ENCODE measurements at regions not wholly inside any gene's neighbourhood (a gene's known extent, or its start where the extent isn't known, plus 50 kb on each side); places are given as distances from the start of the nearest gene placed in this dataset.

DNA sequence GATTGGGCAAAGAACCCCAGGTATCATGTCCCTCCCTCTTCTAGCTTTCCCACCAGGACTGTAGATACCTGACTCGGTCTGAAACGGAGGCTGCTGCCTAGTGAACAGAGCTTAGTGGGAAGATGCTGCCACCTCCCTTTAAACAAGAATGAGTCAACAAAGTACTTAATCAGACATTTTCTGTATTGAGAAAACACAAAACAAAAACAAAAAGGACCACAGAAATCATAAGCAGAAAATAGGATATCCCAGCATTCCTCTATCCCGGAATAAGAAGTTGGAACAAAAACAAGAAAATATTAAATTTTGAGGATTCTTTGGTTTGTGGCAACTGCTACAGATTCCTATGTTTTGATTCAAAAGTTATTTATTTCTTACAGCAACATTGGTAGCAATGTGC lies 51.7 kb upstream of the COL8A1 start:
- Histone ChIP-seq H3K4me1 (no peaks in the 10 kb centered on the region), H3K9me3 (no peaks in the 10 kb centered on the region), H3K27me3 (ENCODE audit: low read depth) (no peaks in the 10 kb centered on the region), H3K36me3 (no peaks in the 10 kb centered on the region), H3K27ac (no peak overlapping the region), H3K4me3 (no peak overlapping the region)
- ATAC-seq = no peak
- intact Hi-C loops (cut with DNase I) = no loop called here
- no peak for DNase-seq
- TF ChIP-seq, protein P1, sequence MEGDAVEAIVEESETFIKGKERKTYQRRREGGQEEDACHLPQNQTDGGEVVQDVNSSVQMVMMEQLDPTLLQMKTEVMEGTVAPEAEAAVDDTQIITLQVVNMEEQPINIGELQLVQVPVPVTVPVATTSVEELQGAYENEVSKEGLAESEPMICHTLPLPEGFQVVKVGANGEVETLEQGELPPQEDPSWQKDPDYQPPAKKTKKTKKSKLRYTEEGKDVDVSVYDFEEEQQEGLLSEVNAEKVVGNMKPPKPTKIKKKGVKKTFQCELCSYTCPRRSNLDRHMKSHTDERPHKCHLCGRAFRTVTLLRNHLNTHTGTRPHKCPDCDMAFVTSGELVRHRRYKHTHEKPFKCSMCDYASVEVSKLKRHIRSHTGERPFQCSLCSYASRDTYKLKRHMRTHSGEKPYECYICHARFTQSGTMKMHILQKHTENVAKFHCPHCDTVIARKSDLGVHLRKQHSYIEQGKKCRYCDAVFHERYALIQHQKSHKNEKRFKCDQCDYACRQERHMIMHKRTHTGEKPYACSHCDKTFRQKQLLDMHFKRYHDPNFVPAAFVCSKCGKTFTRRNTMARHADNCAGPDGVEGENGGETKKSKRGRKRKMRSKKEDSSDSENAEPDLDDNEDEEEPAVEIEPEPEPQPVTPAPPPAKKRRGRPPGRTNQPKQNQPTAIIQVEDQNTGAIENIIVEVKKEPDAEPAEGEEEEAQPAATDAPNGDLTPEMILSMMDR (IDR thresholded peaks at IDR 0.05) = no peak

DNA sequence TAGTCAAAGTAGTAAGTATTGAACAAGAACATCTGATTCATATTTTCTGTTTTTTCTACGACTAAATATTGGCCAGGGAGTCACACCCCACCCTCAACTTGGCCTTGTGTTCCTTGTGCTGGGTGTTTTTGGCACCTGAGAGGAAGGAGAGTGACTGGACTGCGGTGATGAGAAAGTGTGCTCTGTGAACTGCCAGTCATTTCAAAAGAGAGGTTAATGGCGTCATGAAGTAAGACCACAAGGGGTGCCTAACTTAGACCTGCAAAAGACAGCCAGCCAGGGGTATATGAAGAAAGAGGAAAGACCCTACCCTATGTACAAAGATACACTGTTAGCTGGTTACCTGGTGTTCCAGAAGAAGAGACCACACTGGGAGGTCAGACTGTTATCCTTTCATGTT lies 58.4 kb upstream of the COL8A1 start:
- DNase-seq (no peak), ATAC-seq (no peak)
- H3K4me3 ChIP-seq = no peak overlapping the region
- H3K4me1 ChIP-seq = no peaks in the 10 kb centered on the region
- intact Hi-C loops (cut with DNase I) = no loop called here
- TF ChIP-seq, protein P1 (IDR thresholded peaks at IDR 0.05) = no peak
- H3K27ac ChIP-seq = no peak overlapping the region
- H3K27me3 ChIP-seq (ENCODE audit: low read depth) = no peaks in the 10 kb centered on the region
- peaks cover 2% of the 10 kb centered on the region for H3K9me3 ChIP-seq
- no peaks in the 10 kb centered on the region for H3K36me3 ChIP-seq

DNA sequence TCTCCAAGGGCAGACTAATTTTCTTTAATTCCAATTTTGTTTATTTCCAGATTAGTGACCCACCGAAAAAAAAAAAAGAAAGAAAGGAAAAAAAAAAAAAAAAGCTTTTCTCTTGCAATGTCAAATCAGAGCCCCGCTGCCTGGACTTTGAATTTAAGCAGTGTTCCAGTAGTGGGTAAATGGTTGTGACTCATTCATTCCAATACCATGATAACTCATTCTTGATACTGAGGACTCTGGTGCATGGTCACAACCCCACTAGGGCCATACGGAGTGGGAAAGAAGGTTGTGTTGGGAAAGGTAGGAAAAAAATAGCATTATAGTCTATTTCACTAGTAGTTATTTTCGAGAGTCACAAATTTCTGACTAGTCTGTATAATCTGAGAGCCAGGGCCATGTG lies 59.1 kb upstream of the COL8A1 start:
- TF ChIP-seq, protein P1 (IDR thresholded peaks at IDR 0.05) = no peak
- intact Hi-C loops (cut with DNase I) = no loop called here

DNA sequence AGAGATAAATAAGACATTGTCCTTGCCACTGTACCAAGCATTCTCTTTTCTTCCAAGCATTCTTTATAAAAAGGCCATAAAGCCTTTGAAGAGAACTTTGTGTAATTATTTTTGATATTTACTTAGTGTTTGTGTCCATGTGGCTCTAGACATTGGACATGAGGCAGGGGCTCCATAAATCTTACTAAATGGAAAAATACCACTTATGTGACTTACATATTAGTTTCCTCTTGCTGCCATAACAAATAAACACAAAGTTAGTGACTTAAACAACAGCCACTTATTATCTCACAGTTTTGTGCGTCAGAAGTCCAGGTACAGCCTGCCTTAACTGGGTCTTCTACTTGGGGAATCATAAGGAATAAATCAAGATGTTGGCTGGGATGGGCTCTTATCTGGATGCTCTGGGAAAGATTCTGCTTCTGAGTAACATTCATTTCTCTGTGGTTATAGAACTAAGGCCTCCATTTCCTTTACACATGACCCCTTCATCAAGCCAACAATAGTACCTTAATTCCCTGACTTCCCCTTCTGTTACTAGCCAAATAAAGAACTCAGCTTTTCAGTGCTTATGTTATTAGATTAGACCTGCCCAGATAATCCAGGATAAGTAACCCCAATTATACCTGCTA lies 59.9 kb upstream of the COL8A1 start:
- Histone ChIP-seq H3K27me3 (ENCODE audit: low read depth) (no peaks in the 10 kb centered on the region), H3K9me3 (peaks cover 7% of the 10 kb centered on the region), H3K36me3 (no peaks in the 10 kb centered on the region), H3K4me1 (no peaks in the 10 kb centered on the region), H3K27ac (no peak overlapping the region), H3K4me3 (no peak overlapping the region)
- ATAC-seq = no peak
- no peak for DNase-seq
- TF ChIP-seq, protein P1 (IDR thresholded peaks at IDR 0.05) = no peak
- intact Hi-C loops (cut with DNase I) = no loop called here

More for the DNA sequence above, 59.1 kb upstream of the COL8A1 start:
- no peaks in the 10 kb centered on the region for H3K4me1 ChIP-seq
- no peaks in the 10 kb centered on the region for H3K36me3 ChIP-seq
- H3K9me3 ChIP-seq = peaks cover 7% of the 10 kb centered on the region
- no peaks in the 10 kb centered on the region for H3K27me3 ChIP-seq (ENCODE audit: low read depth)
- H3K27ac ChIP-seq = no peak overlapping the region
- no peak for ATAC-seq
- no peak for DNase-seq
- H3K4me3 ChIP-seq = no peak overlapping the region

DNA sequence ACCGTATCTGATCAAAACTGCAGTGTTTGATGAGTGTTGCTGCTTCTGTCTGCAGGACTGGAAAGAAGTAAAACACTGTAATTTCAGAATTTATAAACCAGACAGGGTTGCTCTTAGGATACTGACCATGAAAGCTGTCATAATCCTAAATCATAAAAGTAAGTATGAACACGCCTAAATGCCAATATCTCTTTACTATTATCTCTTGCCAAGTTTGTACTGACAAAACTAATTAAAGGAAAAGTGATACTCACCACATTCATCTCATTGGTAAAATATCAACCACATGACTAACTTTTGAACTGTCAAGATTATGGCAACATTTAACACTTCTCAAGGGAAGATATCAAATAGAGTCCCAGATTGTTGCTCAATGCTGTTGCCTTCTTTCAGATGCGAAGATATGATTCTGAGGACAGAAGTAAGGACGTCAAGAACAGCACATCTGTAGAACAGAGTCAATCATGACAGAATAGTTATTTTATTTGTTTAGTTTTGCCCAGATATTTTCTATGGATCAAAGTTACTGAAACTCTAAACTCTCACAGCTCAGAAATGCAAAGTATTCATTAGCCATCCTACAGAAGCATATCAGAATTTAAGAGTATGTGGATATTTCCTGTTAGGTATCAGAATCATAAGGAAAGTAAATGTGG lies 61.4 kb upstream of the COL8A1 start:
- intact Hi-C loops (cut with DNase I) = no loop called here
- Histone ChIP-seq H3K27me3 (ENCODE audit: low read depth) (no peaks in the 10 kb centered on the region), H3K9me3 (peaks cover 7% of the 10 kb centered on the region), H3K4me3 (no peak overlapping the region), H3K36me3 (no peaks in the 10 kb centered on the region), H3K27ac (no peak overlapping the region), H3K4me1 (no peaks in the 10 kb centered on the region)
- DNase-seq (no peak), ATAC-seq (no peak)
- TF ChIP-seq, protein P1 (IDR thresholded peaks at IDR 0.05) = no peak
